Hindlimb muscle (tissue), 1 donor: ENCODE measurements at regions not wholly inside any gene's neighbourhood (a gene's known extent, or its start where the extent isn't known, plus 50 kb on each side); places are given as distances from the start of the nearest gene placed in this dataset.

ENCODE experiments used
- DNase-seq: peaks from one replicate; pipeline ENCODE4 v3.0.0-alpha.2; 2013

DNA sequence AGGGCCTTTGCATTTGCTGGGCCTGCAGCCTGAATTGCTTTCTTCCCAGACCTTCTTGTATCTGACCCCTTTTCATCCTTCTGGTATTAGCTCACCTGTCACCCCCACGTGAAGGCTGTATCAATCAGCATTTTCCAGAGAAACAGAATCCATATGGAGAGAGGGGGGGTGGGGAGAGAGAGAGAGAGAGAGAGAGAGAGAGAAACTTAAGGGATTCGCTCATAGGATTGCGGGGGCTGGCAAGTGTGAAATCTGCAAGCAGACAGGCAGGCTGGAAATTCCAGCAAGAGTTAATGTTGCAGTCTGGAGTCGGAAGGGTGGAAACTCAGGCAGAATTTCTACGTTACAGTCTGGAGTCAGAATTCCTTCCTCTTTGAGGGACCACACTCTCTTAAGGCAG, 410.7 kb upstream of the SULF2 start:
- no peak for DNase-seq

DNA sequence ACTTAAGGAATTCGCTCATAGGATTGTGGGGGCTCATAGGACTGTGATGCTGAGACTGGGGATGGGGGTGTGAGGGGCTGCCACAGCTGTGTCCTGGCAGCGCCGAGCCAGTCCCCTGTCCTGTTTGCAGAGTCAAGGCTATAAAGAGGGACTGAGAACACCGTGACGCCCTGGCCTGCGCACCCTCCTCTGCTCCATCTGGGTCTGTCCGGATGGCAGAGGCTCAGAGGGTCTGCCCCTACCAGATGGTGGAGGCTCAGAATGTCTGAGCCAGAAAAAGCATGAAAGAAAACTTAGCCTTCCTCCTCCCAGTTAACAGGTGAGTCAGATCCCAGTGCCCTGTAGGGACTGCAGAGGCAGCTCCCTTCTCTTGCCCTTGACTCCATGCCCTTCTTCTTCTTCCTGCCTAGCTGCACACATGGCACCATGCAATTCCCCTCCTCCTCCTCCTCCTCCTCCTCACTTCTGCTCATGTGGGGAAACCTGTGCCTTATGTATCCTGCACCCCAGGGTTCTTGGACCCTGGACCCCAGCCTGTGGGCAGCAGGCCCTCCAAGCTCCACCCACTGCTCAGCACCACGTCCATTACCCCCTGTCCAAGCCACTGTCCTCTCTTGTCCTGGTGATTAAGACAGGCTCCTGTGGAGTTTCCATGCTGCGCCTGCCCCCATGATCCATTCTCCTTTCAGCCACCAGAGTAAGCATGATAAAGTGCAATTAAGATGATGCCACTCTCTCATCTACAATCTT, 410.0 kb upstream of the SULF2 start:
- no peak for DNase-seq

DNA sequence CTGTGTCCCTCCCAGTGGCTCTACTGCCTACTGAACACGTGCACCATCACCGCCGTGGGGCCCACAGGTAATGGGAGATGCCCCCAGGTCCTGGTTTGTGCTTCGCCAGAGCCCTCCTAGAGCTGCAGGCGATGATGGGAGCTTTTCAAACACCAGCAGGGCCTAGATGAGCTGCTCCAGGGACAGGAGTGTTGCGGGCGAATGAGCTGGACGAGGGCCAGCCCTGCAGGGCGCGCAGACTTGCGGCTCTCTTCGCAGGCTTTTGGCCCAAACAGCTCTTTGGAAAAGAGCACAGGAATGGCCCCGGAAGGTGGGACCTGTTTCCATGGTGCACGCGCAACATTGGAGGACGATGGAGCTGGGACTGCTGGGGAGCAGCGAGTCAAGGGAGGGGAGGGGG, 409.3 kb upstream of the SULF2 start:
- DNase-seq, result no peak

DNA sequence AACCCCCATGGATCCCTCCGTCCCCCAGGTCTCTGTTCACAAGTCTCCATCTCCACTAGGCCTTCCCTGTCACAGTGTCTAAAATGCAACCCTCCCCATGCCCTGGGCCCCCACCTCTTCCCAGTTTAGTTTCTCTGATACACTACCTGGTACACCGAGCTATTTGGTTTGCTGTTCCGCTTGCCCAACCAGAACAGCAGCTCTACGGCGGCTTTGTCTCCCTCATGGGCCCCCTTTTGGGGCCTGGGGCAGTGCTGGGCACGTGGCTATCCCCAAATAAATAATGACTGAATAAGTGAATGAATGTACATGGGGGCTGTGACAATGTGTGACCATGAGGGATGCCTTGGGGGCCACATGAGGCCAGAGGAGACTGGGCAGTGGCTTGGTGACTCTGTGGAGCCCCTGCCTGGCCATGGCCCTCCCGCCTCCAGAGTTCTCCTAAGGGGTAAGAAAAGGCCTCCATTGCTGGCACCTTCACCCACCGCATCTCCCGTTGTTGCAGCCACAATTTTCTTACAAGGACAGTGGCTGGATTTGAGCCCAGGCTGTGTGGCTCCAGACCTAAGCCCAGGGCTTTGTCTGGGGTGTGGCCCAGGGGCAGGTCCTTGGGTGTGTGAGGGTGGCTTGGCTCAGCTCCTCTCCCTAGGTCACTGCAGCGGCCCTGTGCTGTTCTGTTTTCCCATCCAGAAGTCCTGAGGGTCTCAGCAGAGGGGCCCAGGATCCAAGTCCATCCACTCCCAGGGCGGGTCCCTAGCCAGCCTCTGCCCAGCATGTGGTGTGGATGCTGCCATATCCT, 408.5 kb upstream of the SULF2 start:
- no peak for DNase-seq

DNA sequence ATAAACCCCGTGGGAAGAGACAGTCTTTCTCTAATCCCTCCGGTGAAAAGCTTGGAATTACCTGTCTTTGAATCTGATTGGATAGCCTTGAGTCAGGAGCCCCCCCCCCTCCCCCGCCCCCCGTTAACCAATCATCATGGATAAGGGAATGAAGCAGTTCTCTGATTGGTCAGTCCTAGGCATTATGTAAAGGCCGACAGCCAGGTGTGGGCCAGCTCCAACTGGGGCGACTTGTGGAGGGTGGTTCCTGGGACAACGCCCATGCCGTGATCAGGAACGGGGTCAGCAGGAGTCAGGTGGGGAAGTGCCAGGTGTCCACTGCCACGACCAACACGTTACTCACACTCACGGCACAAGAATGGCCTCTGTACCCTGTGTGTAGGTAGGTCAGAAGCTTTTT, 406.8 kb upstream of the SULF2 start:
- no peak for DNase-seq

DNA sequence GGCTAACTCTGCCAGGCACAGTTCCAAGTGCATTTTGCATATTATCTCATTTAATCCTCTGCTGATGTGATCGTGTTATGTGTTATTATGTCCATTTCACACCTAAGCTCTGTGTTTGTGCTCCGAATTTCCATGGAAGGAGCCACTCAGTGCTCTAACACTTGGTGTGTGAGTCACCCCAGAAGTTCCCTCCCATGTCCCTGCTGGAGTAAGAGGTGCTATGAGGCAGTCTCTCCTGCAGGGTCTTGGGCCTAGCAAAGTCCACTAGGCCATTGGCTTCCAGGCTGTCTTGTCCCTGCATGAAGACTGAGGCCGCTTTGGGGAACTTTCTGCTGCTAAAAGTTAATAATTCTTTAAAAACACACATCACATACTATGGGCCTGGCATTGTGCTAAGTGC, 405.9 kb upstream of the SULF2 start:
- DNase-seq, result no peak

DNA sequence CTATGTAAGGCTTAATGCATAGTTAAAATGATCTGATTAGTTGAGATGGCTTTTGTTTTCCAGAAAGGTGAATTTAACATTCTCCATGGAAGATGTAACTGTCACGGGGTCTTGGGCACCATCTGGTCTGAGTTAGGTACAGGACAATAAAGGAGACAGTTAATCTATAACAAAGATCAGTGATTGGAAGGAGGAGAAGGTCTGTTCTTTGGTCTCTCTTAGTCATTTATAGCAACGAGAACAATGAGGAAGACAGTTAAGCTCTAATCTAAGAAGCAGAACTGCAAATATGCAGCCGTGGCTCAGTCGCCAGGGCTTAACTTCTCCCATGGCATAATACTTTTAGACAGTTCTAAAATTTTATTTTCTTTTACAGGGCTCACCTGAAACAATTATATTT, 405.5 kb upstream of the SULF2 start:
- no peak for DNase-seq

DNA sequence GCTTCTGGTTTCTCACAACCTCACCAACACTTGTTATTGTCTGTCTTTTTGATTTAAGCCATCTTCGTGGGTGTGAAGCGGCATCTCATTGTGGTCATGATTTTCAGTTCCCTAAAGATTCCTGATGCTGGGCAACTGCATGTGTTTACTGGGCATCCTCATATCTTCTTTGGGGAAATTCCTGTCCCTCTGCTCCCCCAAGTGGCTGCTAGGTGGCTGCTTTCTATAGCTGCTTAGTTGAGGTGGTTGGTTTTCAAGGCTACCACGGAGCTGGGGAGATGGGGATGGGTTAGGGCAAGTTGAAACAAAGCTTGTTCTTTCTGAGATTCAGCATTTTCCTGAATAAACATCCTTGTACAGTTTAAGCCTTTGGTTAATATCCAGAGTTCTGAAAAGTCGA, 403.9 kb upstream of the SULF2 start:
- DNase-seq, result no peak

DNA sequence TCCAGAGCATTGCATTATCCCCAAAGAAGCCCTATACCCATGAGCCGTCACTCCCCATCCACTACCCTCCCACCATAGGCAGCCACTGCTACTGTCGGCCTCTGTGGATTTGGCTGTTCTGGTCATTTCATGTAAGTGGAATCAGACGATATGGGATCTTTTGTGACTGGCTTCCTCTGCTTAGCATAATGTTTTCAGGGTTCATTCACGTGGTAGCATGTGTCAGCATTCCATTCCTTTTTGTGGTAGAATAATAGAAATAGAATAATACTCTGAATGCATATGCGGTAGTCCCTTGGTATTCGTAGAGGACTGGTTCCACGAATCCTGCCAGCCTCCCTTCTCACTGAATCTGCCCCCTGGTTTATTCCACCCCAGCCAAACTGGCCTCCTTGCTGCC, 402.6 kb upstream of the SULF2 start:
- DNase-seq, result no peak

DNA sequence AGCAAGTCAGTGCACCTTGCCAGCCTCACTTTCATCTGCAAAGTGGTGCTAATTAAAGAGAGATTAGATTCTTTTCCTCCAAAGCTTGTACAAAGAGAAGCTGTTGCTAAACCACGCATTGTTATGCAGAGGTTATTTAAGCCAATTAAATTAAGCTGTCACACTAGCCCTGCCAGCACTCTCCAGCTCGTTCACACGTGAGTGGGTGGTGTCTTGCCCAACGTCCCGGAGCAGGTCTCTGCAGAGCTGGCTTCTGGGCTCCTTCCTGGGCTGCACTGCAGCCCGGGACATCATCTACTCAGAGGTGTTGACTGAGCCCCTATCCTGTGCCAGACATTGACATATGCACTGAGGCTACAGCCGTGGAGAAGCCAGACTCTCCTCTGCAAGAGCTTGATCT, 401.6 kb upstream of the SULF2 start:
- no peak for DNase-seq

DNA sequence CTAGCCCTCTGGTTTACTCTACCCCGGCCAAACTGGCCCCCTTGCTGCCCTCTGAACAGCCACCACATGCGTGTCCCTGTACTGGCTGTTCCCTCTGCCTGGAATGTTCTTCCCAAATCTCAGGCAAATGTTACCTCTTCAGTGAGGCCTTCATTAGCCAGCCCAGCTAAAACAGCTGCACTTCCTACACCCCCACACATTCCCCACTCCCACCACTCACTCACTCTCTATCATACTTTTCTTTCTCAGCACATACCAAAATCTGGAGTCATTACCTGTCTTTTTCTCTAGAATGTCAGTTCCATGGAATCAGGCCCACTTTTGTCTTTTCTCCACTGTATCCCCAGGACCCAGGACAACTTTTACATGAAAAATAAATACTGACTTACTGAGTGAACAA, 401.2 kb upstream of the SULF2 start:
- no peak for DNase-seq

DNA sequence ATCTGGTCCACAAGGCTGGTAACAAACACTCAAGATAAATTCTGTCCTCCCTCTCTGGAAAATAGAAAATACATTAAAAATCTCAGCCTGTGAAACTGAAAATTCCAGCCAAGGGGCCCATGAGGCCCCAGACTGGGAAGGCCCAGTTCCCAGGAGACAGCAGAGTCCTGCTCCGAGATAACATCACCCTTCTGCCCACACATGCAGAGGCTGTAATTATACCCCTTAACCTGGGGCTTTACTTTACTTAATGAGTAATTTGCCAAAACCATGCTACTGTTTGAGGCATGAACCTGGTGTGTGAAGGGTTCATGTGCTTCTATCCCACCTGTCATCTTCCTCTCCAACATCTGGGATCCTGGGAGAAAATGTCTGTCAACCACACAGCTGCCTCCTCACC, 398.9 kb upstream of the SULF2 start:
- no peak for DNase-seq

DNA sequence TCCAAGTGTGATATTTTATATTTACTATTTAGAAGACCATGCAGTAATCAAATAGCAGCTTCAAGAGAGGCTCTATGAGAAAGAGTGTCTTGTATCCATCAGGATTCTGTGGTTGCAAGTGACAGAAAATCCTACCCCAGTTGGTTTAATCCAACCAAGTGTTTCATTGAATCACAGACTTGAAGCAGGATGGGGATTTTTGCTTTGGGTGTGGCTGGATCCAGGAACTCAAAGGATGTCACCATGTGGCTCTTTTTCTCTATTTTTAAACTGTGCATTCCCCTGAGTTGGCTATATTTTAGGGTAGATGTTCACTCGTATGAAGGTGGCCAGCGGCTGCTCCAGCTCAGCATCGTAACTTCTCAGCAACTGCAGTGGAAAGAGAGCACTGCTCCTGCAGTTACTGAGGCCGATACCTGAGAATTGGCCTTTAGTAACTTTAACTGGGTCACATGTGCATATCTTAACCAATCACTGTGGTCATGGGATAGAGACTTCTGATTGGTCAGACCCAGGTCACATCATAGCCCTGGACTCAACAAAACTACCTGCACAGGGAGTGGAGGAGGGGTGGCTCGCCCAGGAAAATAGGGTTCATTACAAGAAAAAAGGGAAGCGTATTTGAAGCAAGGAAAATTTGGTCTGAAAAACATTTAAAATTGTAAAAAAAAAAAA, 396.1 kb upstream of the SULF2 start:
- no peak for DNase-seq

DNA sequence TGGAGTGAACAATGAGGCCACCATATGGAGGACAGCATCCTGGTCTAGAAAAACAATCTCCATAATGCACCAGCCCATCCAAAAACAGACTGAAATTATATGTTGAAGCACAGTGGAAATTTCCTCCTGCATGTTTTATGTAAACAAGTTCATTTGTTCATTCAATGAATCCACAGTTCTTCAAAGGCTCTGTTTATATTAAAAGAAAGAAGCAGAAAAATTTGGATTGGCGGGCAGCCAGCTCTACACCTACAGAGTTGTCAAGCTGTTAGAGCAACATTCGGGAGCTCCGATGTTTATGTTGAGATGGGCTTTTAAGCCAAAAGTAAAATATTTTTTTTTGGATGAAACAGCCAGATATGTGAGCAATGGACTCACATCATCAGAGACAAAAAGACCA, 395.3 kb upstream of the SULF2 start:
- no peak for DNase-seq

DNA sequence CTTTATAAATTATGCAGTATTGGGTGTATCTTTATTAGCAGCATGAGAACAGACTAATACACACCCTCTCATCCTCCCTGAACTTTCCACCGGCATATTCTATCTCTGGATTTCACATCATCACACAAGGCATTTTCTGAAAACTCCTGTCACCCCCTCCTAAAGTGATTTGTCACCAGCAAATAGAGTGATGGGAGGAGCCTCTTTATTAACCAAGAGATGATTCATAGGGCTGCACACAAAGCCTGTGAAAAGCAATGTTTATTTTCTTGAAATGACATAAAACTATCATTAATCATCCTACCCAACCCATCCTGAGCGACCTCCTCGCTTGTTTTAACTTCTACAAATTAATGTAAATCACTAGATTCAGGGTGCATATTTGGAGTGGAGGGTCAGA, 394.7 kb upstream of the SULF2 start:
- no peak for DNase-seq

DNA sequence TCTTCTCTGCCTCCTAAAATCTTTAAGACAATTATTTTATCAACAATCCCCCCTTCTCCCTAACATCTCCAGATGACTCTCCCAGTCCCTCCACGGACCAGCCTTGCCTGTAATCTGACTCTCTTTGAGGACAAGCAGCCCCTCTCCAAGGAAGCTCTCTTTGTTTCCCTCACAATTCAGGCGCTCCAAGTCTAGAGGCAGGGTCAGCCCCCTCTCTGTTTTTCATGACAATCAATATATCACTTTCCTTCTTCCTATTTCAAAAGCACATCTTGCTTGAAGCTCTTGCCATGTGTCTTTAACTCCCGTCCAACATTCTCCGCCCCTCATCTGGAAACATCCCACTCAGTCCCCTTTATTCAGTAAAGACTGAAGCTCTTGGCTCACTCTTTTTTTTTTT, 393.4 kb upstream of the SULF2 start:
- no peak for DNase-seq

DNA sequence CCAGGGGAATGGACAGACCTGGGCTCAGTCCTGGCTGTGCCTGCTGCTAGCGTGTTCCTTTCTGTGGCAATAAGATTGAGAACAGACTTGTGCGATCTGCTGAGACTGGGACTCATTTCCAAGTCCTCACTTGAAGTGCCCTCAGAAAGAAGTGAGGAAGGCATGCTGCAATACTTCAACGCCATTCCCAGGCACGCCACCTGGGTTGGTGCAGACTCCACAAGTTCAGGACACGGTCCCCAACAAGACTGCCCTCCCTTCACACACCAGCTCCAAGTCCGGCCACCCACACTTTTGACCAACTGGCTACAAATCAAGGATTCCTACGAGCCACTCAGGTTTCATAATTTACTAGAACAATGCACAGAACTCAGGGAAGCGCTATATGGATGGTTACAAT, 391.8 kb upstream of the SULF2 start:
- DNase-seq, result no peak

DNA sequence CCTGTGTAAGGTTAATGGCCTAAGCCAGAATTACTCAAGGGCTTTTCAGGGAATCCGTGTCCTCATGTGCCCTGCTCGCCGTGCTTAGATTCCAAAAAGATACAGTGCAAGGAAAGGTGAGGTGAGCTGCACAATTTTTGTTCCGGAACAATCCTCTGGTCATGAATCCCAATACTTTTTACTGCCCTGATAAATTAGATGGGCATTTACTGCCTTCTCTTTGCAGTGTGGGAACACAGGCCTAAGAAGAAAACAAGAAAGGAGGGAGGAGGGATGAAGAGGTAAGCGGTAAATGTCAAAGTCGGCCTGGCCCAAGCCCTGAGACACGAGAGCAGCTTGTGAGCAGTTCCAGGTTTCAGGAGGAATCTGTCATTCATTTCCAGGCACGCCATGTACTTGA, 390.9 kb upstream of the SULF2 start:
- DNase-seq, result no peak

DNA sequence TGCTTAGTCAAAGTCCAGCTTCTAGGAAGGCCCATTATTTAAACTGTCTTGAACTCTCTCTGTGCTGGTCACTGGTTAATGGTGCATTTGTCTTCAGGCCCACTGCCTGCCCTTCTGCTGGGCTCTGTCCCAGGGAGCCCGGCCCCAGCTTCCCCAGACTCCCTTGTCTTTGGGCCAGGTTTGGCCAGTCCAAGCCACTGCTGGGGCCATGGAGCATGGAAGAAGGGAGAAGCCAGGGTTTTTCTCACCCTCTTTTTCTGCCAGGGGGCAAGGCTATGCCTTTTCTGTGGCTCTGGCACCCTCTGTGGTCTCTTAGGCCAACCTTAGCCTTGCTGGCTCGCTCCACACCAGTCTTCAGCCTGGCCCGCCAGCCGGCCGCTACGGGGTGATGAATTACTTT, 390.0 kb upstream of the SULF2 start:
- DNase-seq, result no peak

DNA sequence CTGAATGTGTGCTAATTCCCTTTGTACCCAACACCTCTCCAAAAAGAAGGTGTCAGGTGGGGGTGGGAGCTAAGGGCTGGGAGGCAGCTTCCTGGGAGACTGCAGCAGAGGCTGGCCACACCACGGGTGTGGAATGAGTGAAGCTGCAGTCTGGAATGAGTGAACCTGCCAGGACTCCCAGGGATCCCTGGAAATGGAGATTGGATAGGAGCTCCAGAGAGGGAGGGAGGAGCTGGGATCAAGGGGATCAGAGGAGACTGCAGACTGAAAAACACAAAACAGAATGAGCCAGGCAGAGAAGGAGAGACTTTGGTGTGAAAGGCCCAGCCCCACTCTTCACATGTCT, 387.0 kb upstream of the SULF2 start:
- no peak for DNase-seq

DNA sequence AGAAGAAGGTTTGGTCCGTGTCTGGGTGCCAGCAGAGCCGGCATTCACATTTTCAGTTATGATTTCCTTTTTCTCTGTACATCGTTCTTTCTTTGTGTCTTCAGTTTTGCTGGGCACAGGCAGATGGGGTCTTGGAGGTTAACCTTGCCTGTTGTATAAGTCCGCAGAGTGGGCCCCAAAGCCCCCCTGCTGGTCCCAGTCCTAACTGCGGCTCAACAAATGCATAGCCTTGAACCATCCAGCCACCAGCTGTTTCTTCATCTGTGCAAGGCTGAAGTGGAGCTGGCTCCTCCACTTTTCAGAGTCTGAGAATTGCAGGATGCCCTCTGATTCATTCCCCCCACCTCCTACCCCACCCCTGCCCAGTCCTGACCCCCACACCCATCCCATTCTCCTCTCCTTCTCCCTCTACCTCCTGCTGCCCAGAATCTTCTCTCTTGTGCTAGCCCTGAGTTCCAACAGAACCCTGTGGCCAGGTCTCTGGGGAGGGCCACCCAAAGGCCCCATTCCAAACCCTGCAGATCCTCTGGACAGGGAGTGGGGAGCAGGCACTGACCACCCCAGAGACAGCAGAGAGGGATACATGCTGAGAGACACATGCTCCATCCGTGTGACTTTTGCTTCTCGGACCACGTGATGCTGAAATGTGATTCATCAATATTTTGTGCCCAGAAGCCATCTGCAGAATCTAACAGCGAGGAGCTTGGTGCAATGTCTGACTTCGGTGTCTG, 386.5 kb upstream of the SULF2 start:
- no peak for DNase-seq

DNA sequence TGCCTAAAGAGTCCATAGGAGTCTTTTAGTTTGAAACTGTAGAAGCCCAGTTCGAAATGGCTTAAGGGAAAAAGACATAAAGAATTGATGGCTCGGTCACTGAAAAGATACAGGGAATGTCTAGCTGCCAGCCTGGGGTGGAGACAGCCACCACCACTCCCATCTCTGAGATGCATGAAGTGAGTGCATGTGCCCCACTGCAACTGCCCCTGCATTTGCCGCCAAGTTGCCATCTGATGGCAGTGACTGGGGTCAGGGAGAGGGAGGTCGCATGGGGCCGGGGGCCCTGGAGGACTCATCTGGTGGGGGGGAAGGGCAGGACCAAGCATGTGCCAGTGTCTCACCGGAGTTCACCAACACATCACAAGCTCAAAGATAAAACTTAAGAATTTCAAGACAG, 385.8 kb upstream of the SULF2 start:
- no peak for DNase-seq

DNA sequence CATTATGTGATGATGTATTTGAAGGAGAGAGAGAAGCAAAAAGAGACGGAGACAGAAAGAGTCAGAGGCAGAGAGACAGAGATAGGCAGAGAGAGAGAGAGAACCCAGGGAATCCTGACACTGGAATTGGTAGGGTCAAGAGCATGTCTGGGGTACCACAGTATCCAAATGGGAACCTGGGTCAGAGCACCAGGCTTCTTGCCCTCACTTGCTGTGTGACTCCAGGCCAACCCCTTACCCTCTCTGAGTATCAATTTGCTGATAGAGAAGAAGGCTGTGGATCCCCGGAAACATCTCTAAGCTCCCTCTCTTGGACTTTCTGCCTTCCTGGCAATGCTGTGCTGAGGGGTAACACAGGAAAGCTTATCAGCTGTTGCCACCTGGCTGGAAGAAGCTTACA, 385.3 kb upstream of the SULF2 start:
- no peak for DNase-seq
